IMR-90 (cell line): ENCODE measurements at regions not wholly inside any gene's neighbourhood (a gene's known extent, or its start where the extent isn't known, plus 50 kb on each side); places are given as distances from the start of the nearest gene placed in this dataset.

Experiments
- ATAC-seq: fragments of 200-7000 bp; cut with Tn5 transposase; 2 replicates; pipeline ENCODE4 v1.9.1; 2020; ENCODE audit warnings: low read depth, mild to moderate bottlenecking, moderate library complexity
- BruUV-seq: library from RNA; stranded (reverse); fragments of 400-500 nt; replicated peaks from 2 replicates; lab custom pipeline; 2021; lab: Mats Ljungman, UMichigan
- CTCF ChIA-PET: fragments of 300-600 bp; formaldehyde crosslinking; extraction: SDS; loops from one replicate; lab custom pipeline; 2021; ENCODE audit warnings: antibody characterized with exemption; lab: Yijun Ruan, JAX
- POLR2A ChIA-PET: fragments of 300-600 bp; sonication (Branson Sonifier 250); formaldehyde crosslinking; loops from one replicate; lab custom pipeline; 2022; ENCODE audit warnings: antibody characterized with exemption; ENCODE audit not compliant: unreplicated experiment; lab: Charles Lee
- DNase-seq: peaks from one replicate; pipeline ENCODE4 v3.0.0; 2013
- H2AFZ ChIP-seq: replicated peaks from 2 replicates; pipeline ENCODE3; 2013; ENCODE audit warnings: low read length, mild to moderate bottlenecking; ENCODE audit not compliant: poor library complexity
- H2AK5ac ChIP-seq: 2 replicates; pipeline ENCODE4 v1.6.1; 2013; ENCODE audit warnings: low read depth, low read length, inconsistent platforms
- H2AK9ac ChIP-seq: replicated peaks from 2 replicates; pipeline ENCODE3; 2013; ENCODE audit warnings: mild to moderate bottlenecking, low read depth, low read length, moderate library complexity; ENCODE audit not compliant: poor library complexity
- H2BK120ac ChIP-seq: 2 replicates; pipeline ENCODE4 v1.6.1; 2013; ENCODE audit warnings: low read depth, low read length, inconsistent platforms
- H2BK15ac ChIP-seq: 3 replicates; pipeline ENCODE4 v1.6.1; 2013; ENCODE audit warnings: low read depth, low read length, inconsistent platforms
- H2BK20ac ChIP-seq: 2 replicates; pipeline ENCODE4 v1.6.1; 2013; ENCODE audit warnings: low read depth, mild to moderate bottlenecking, inconsistent platforms, low read length, moderate library complexity
- H2BK5ac ChIP-seq: 2 replicates; pipeline ENCODE4 v1.6.1; 2013; ENCODE audit warnings: mild to moderate bottlenecking, low read depth, low read length, inconsistent platforms; ENCODE audit not compliant: poor library complexity, severe bottlenecking
- H3K14ac ChIP-seq: replicated peaks from 2 replicates; pipeline ENCODE4 v1.6.1; 2013; ENCODE audit warnings: low read depth, low read length, inconsistent platforms
- H3K18ac ChIP-seq: 2 replicates; pipeline ENCODE4 v1.6.1; 2013; ENCODE audit warnings: low read depth, low read length, control low read depth
- H3K23ac ChIP-seq: 2 replicates; pipeline ENCODE4 v1.6.1; 2013; ENCODE audit warnings: low read depth, low read length, inconsistent platforms
- H3K27ac ChIP-seq: 2 replicates; pipeline ENCODE4 v1.5.1; 2013; ENCODE audit warnings: mild to moderate bottlenecking, control low read depth, low read length; ENCODE audit not compliant: insufficient read depth
- H3K27me3 ChIP-seq: 2 replicates; pipeline ENCODE4 v1.6.1; 2013; ENCODE audit warnings: low read length; ENCODE audit not compliant: control insufficient read depth, insufficient read depth
- H3K36me3 ChIP-seq: 2 replicates; pipeline ENCODE4 v1.6.1; 2013; ENCODE audit warnings: low read length, mixed read lengths; ENCODE audit not compliant: control insufficient read depth, insufficient read depth
- H3K4ac ChIP-seq: 2 replicates; pipeline ENCODE4 v1.6.1; 2013; ENCODE audit warnings: low read depth, low read length, inconsistent platforms
- H3K4me1 ChIP-seq: 2 replicates; pipeline ENCODE4 v1.6.1; 2013; ENCODE audit warnings: low read length, mixed read lengths; ENCODE audit not compliant: control insufficient read depth, insufficient read depth
- H3K4me2 ChIP-seq: 2 replicates; pipeline ENCODE4 v1.6.1; 2013; ENCODE audit warnings: low read depth, mild to moderate bottlenecking, control low read depth, low read length, moderate library complexity
- H3K4me3 ChIP-seq: 2 replicates; pipeline ENCODE4 v1.5.1; 2013; ENCODE audit warnings: low read depth, mild to moderate bottlenecking, control low read depth, low read length, moderate library complexity; ENCODE audit not compliant: insufficient read depth
- H3K56ac ChIP-seq: 2 replicates; pipeline ENCODE4 v1.6.1; 2013; ENCODE audit warnings: low read length, inconsistent platforms; ENCODE audit not compliant: insufficient read depth; ENCODE audit errors: extremely low read depth
- H3K79me1 ChIP-seq, 2 experiments: 2 replicates each; pipeline ENCODE4 v1.6.1; 2013; ENCODE audit warnings: low read length in 2 of 2, inconsistent platforms in 1 of 2, low read depth in 1 of 2
- H3K9ac ChIP-seq: 2 replicates; pipeline ENCODE4 v1.6.1; 2013; ENCODE audit warnings: low read depth, low read length, control low read depth
- H3K9me1 ChIP-seq: 2 replicates; pipeline ENCODE4 v1.6.1; 2013; ENCODE audit warnings: low read length, inconsistent platforms; ENCODE audit not compliant: insufficient read depth
- H3K9me3 ChIP-seq: 2 replicates; pipeline ENCODE4 v1.6.1; 2013; ENCODE audit warnings: low read length; ENCODE audit not compliant: control insufficient read depth, insufficient read depth
- H4K20me1 ChIP-seq: 2 replicates; pipeline ENCODE4 v1.6.1; 2013; ENCODE audit warnings: low read length, inconsistent platforms; ENCODE audit not compliant: insufficient read depth
- H4K5ac ChIP-seq: 2 replicates; pipeline ENCODE4 v1.6.1; 2013; ENCODE audit warnings: mild to moderate bottlenecking, low read depth, low read length, control low read depth
- H4K8ac ChIP-seq, 2 experiments: 2 replicates each; pipeline ENCODE4 v1.6.1; 2013; ENCODE audit warnings: low read depth in 2 of 2, low read length in 2 of 2, control low read depth in 1 of 2, inconsistent platforms in 1 of 2
- H4K91ac ChIP-seq: 2 replicates; pipeline ENCODE4 v1.6.1; 2013; ENCODE audit warnings: low read depth, low read length, inconsistent platforms; ENCODE audit not compliant: insufficient read depth
- BHLHE40 ChIP-seq: fragments of 150-350 bp; IDR thresholded peaks from 2 replicates; pipeline ENCODE4 v1.6.1; 2016; ENCODE audit warnings: mild to moderate bottlenecking, low read depth, low read length
- CEBPB ChIP-seq: IDR thresholded peaks from 2 replicates; pipeline ENCODE4 v1.6.1; 2012; ENCODE audit warnings: low read depth, low read length, improper control_type of control experiment
- CHD1 ChIP-seq: IDR thresholded peaks from 2 replicates; pipeline ENCODE4 v1.6.1; 2012; ENCODE audit warnings: low read depth, low read length, improper control_type of control experiment
- ELK1 ChIP-seq: fragments of 150-350 bp; IDR thresholded peaks from 2 replicates; pipeline ENCODE4 v1.6.1; 2016; ENCODE audit warnings: low read depth, mild to moderate bottlenecking, low read length, moderate library complexity, borderline replicate concordance
- MAFK ChIP-seq: IDR thresholded peaks from 2 replicates; pipeline ENCODE4 v1.6.1; 2012; ENCODE audit warnings: low read depth, low read length, improper control_type of control experiment
- MAZ ChIP-seq: IDR thresholded peaks from 2 replicates; pipeline ENCODE4 v1.6.1; 2012; ENCODE audit warnings: low read depth, mild to moderate bottlenecking, low read length, improper control_type of control experiment, moderate library complexity, borderline replicate concordance
- MXI1 ChIP-seq: IDR thresholded peaks from 2 replicates; pipeline ENCODE4 v1.6.1; 2012; ENCODE audit warnings: low read depth, mild to moderate bottlenecking, low read length, moderate library complexity, borderline replicate concordance
- NFE2L2 ChIP-seq: fragments of 150-350 bp; IDR thresholded peaks from 2 replicates; pipeline ENCODE4 v1.6.1; 2016; ENCODE audit warnings: low read depth, mild to moderate bottlenecking, low read length
- POLR2A ChIP-seq: IDR thresholded peaks from 2 replicates; pipeline ENCODE4 v1.6.1; 2012; ENCODE audit warnings: mild to moderate bottlenecking, low read depth, low read length
- RAD21 ChIP-seq: IDR thresholded peaks from 2 replicates; pipeline ENCODE4 v1.6.1; 2012; ENCODE audit warnings: low read length, improper control_type of control experiment
- RCOR1 ChIP-seq: IDR thresholded peaks from 2 replicates; pipeline ENCODE4 v1.6.1; 2012; ENCODE audit warnings: mild to moderate bottlenecking, low read length, improper control_type of control experiment; ENCODE audit not compliant: insufficient replicate concordance
- RFX5 ChIP-seq: IDR thresholded peaks from 2 replicates; pipeline ENCODE4 v1.8.0; 2012; ENCODE audit warnings: low read depth, mild to moderate bottlenecking, low read length, moderate library complexity
- SMC3 ChIP-seq: fragments of 150-350 bp; IDR thresholded peaks from 2 replicates; pipeline ENCODE4 v1.6.1; 2016; ENCODE audit warnings: low read depth, mild to moderate bottlenecking, antibody characterized with exemption, low read length, moderate library complexity
- WGBS, 2 experiments: methylation state at CpG; one replicate each; pipeline versions ENCODE4 v1.1.5 to v1.1.7; 2013; ENCODE audit warnings: missing lambda C conversion rate in 2 of 2; ENCODE audit not compliant: insufficient read length in 1 of 2; ENCODE audit errors: extremely low coverage in 2 of 2; 5-methylcytosine and 5-hydroxymethylcytosine counted together
- dilution Hi-C: fragments of 300-500 bp; cut with HindIII; formaldehyde crosslinking; loops from one replicate; pipeline ENCODE4 v1.14.3; 2018; ENCODE audit warnings: low sequenced_read_pairs; ENCODE audit not compliant: unreplicated experiment
- in situ Hi-C: fragments of 300-500 bp; cut with MboI; formaldehyde crosslinking; loops from 3 replicates; pipeline ENCODE4 v1.14.3; 2019; ENCODE audit warnings: low sequenced_read_pairs, inconsistent platforms, mixed read lengths
- intact Hi-C: fragments of 100-400 bp; cut with micrococcal nuclease; formaldehyde crosslinking; loops from 2 replicates; pipeline ENCODE4 v1.10.0; 2022
- TF ChIP-seq, protein P1 (sequence below): conservative IDR thresholded peaks from 2 replicates; pipeline ENCODE4 v1.5.1; 2012; ENCODE audit warnings: mild to moderate bottlenecking, low read depth, low read length, improper control_type of control experiment
- TF ChIP-seq, protein P2 (sequence below): fragments of 150-350 bp; IDR thresholded peaks from 2 replicates; pipeline ENCODE4 v1.6.1; 2017; ENCODE audit warnings: mild to moderate bottlenecking, antibody characterized with exemption, low read length, low read depth

- no TSS peak for BruUV-seq
- TF ChIP-seq RFX5 (no peak), SMC3 (no peak), NFE2L2 (no peak), RCOR1 (no peak), POLR2A (no peak), MXI1 (no peak), MAZ (no peak), ELK1 (no peak), BHLHE40 (no peak), CHD1 (no peak), CEBPB (no peak), MAFK (no peak), RAD21 (no peak)
- TF ChIP-seq, protein P1, sequence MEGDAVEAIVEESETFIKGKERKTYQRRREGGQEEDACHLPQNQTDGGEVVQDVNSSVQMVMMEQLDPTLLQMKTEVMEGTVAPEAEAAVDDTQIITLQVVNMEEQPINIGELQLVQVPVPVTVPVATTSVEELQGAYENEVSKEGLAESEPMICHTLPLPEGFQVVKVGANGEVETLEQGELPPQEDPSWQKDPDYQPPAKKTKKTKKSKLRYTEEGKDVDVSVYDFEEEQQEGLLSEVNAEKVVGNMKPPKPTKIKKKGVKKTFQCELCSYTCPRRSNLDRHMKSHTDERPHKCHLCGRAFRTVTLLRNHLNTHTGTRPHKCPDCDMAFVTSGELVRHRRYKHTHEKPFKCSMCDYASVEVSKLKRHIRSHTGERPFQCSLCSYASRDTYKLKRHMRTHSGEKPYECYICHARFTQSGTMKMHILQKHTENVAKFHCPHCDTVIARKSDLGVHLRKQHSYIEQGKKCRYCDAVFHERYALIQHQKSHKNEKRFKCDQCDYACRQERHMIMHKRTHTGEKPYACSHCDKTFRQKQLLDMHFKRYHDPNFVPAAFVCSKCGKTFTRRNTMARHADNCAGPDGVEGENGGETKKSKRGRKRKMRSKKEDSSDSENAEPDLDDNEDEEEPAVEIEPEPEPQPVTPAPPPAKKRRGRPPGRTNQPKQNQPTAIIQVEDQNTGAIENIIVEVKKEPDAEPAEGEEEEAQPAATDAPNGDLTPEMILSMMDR = no peak
- TF ChIP-seq, protein P2, sequence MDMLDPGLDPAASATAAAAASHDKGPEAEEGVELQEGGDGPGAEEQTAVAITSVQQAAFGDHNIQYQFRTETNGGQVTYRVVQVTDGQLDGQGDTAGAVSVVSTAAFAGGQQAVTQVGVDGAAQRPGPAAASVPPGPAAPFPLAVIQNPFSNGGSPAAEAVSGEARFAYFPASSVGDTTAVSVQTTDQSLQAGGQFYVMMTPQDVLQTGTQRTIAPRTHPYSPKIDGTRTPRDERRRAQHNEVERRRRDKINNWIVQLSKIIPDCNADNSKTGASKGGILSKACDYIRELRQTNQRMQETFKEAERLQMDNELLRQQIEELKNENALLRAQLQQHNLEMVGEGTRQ = no peak
- Histone ChIP-seq H2AK9ac (no peak overlapping the region), H2AFZ (no peak overlapping the region), H3K18ac (no peak overlapping the region), H3K36me3 (no peaks in the 10 kb centered on the region), H2BK120ac (no peak overlapping the region), H2AK5ac (no peak overlapping the region), H3K27ac (no peak overlapping the region), H3K4me3 (no peak overlapping the region), H3K56ac (no peak overlapping the region), H3K27me3 (no peaks in the 10 kb centered on the region), H3K4ac (no peak overlapping the region), H4K8ac (no peak overlapping the region), H3K14ac (no peak overlapping the region), H3K4me2 (no peak overlapping the region), H4K91ac (no peak overlapping the region), H3K9me3 (peaks cover 4% of the 10 kb centered on the region; the same call in 1 of the 2 replicates), H3K4me1 (no peaks in the 10 kb centered on the region), H3K9me1 (no peaks in the 10 kb centered on the region), H4K20me1 (no peaks in the 10 kb centered on the region), H2BK20ac (no peak overlapping the region), H2BK5ac (no peak overlapping the region), H3K9ac (no peak overlapping the region), H3K23ac (no peak overlapping the region), H2BK15ac (no peak overlapping the region), H4K5ac (no peak overlapping the region), H3K79me1 (no peaks in the 10 kb centered on the region)
- ATAC-seq (no peak), DNase-seq (no peak)
- intact Hi-C loops (no loop called here), dilution Hi-C loops (no loop called here), in situ Hi-C loops (no loop called here)
- 42% methylated on average over 3 of the region's 8 CpGs; no CpG with 5 or more reads in 1 of the 2 experiments for WGBS, 2 experiments
- ChIA-PET POLR2A (no interaction called here), CTCF (no interaction called here)
Observed at GRCh38 chr1:73491621-73492020, 706.4 kb downstream of the LRRIQ3 start.
